ENCODE measurements at regions not wholly inside any gene's neighbourhood (a gene's known extent, or its start where the extent isn't known, plus 50 kb on each side); places are given as distances from the start of the nearest gene placed in this dataset.
"Not testable (repeated sequence)": the region's sequence is repeated elsewhere in the genome, so short reads cannot be mapped to it uniquely, and the experiment has no call there.

DNA sequence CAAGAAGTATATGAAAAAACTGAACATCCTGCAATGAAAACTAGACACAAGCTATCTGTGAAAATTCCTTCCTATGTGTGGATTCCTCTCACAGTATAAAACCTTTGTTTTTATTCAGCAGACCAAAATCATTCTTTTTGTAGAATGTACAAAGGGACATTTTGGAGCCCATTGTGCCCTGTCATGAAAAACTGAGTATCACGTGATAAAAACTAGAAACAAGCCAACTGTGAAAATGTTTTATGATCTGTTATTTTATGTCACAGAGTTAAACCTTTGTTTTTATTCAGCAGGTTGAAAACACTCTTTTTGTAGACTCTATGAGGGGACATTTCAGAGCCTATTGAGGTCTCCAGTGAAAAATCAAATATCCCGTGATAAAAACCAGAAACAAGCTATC is 1667.9 kb upstream of the DEFB115 start:
- TF ChIP-seq, protein P1, sequence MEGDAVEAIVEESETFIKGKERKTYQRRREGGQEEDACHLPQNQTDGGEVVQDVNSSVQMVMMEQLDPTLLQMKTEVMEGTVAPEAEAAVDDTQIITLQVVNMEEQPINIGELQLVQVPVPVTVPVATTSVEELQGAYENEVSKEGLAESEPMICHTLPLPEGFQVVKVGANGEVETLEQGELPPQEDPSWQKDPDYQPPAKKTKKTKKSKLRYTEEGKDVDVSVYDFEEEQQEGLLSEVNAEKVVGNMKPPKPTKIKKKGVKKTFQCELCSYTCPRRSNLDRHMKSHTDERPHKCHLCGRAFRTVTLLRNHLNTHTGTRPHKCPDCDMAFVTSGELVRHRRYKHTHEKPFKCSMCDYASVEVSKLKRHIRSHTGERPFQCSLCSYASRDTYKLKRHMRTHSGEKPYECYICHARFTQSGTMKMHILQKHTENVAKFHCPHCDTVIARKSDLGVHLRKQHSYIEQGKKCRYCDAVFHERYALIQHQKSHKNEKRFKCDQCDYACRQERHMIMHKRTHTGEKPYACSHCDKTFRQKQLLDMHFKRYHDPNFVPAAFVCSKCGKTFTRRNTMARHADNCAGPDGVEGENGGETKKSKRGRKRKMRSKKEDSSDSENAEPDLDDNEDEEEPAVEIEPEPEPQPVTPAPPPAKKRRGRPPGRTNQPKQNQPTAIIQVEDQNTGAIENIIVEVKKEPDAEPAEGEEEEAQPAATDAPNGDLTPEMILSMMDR (IDR thresholded peaks at IDR 0.05): not testable (repeated sequence)
- not testable (repeated sequence) for TF ChIP-seq POLR2A (IDR thresholded peaks at IDR 0.05)
